22Rv1 (cell line): ENCODE measurements at regions not wholly inside any gene's neighbourhood (a gene's known extent, or its start where the extent isn't known, plus 50 kb on each side); places are given as distances from the start of the nearest gene placed in this dataset.

Source experiments
- ZFX ChIP-seq: fragments of 450-650 bp; IDR thresholded peaks from 2 replicates; pipeline ENCODE4 v1.6.1; 2017; ENCODE audit warnings: antibody characterized with exemption, borderline replicate concordance
- TF ChIP-seq, protein P1 (sequence below): fragments of 450-650 bp; IDR thresholded peaks from 2 replicates; pipeline ENCODE4 v1.5.1; 2017; ENCODE audit warnings: mild to moderate bottlenecking

DNA sequence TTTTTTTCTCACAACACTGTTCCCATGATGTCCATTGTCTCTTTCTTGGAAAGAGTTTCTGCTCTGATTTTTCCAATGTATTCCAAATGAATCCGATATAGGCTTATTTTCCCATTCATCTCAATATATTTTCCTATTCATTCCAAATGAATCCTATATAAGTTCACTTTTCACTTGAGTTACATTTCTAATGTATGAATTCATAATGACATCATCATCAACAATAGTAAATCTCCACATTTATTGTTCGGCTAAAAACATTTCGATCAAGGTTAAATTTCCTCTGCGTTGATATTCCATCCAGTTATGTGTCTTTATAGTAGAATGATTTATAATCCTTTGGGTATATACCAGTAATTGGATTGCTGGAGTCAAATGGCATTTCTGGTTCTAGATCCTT is 76.7 kb upstream of the SLC8A1 start:
- TF ChIP-seq, protein P1, sequence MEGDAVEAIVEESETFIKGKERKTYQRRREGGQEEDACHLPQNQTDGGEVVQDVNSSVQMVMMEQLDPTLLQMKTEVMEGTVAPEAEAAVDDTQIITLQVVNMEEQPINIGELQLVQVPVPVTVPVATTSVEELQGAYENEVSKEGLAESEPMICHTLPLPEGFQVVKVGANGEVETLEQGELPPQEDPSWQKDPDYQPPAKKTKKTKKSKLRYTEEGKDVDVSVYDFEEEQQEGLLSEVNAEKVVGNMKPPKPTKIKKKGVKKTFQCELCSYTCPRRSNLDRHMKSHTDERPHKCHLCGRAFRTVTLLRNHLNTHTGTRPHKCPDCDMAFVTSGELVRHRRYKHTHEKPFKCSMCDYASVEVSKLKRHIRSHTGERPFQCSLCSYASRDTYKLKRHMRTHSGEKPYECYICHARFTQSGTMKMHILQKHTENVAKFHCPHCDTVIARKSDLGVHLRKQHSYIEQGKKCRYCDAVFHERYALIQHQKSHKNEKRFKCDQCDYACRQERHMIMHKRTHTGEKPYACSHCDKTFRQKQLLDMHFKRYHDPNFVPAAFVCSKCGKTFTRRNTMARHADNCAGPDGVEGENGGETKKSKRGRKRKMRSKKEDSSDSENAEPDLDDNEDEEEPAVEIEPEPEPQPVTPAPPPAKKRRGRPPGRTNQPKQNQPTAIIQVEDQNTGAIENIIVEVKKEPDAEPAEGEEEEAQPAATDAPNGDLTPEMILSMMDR = no peak
- TF ChIP-seq ZFX = no peak
